ENCODE measurements at regions not wholly inside any gene's neighbourhood (a gene's known extent, or its start where the extent isn't known, plus 50 kb on each side); places are given as distances from the start of the nearest gene placed in this dataset.

GRCh38 chrX:10360116-10360515 lies 203.3 kb downstream of the CLCN4 start:
- H3K9me3 ChIP-seq: no peaks in the 10 kb centered on the region
- H3K4me3 ChIP-seq: no peak overlapping the region
- WGBS, 5 donors: 52 to 95% (median 65%) methylated on average over 2 to 5 of the region's 5 CpGs
- no peaks in the 10 kb centered on the region for H3K27me3 ChIP-seq (replicated peaks in 1 of 7)
- no peak overlapping the region for H3K27ac ChIP-seq
- H3K4me1 ChIP-seq: no peaks in the 10 kb centered on the region
- H3K36me3 ChIP-seq: no peaks in the 10 kb centered on the region
- DNase-seq: no peak
- intact Hi-C loops (cut with DNase I; ENCODE audit: low total_unique reads): no loop called here
- TF ChIP-seq CTCF (IDR thresholded peaks at IDR 0.05 in 8 of 11, conservative IDR thresholded peaks at IDR 0.05 in 3 of 11) (no peak), POLR2A (IDR thresholded peaks at IDR 0.05) (no peak), POLR2AphosphoS5 (IDR thresholded peaks at IDR 0.05) (no peak)

DNA sequence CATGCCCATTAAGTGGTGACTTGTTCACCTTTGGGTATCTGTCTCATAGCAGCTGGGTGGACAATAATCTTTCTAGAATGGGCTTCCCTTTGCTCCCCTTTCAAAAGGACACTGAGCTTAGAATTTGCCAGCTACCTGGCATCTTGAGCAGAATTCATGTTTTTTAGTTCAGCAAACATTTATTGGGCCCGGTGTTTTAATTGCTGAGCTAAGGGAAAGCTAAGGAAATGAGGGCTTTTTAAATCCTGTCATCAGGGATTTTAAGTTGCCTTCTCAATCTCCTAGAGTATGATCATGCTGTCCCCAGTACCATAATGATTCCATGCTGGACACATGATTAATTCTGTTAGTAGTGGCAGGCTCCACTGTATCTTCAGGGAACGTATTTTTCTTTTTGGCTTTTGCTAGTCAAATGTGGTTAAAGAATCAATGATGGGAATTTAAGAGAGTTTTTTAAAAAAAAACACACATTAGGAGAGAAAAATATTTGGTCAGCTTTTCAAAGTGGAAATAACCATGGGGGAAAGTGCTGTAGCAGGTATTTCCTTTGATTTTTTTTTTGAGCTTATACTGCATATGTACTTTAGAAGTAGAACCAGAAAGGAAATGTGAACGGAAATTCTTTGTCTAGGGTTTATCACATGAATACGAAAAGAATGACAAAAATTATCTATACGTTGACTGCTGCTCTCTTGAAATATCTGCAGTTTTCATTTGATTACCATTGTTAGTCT lies 208.9 kb downstream of the CLCN4 start:
- H3K27me3 ChIP-seq (replicated peaks in 1 of 7): no peaks in the 10 kb centered on the region
- intact Hi-C loops (cut with DNase I; ENCODE audit: low total_unique reads): no loop called here
- TF ChIP-seq POLR2AphosphoS5 (IDR thresholded peaks at IDR 0.05): no peak
- TF ChIP-seq POLR2A (IDR thresholded peaks at IDR 0.05): no peak
- TF ChIP-seq CTCF (IDR thresholded peaks at IDR 0.05 in 8 of 11, conservative IDR thresholded peaks at IDR 0.05 in 3 of 11): no peak
- peaks cover 0 to 15% (median 0%) of the 10 kb centered on the region in 8 donors for H3K9me3 ChIP-seq
- H3K4me1 ChIP-seq: no peaks in the 10 kb centered on the region
- no peak overlapping the region for H3K4me3 ChIP-seq
- no peaks in the 10 kb centered on the region for H3K36me3 ChIP-seq
- no peak overlapping the region for H3K27ac ChIP-seq
- DNase-seq: no peak
- 59 to 79% (median 70%) methylated on average over 5 of the region's 5 CpGs for WGBS, 5 donors

DNA sequence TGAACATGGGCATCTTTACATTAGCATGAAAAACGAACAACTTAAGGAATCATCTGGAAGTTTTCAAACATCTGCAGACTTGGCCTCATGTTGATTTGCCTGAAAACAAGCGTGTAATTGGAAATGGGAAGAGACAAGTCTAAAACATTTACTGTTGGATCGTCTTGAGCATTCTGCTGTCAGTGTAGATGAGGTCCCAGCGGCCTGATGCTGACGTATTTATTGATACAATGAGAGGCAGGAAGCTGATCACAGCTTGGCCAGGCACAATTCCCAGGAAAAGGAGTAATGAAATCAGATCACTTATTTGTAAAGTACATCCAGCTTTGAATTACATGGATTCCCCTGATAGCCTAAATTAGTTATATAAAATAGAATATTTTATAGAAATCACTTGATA lies 210.6 kb downstream of the CLCN4 start:
- no peak for DNase-seq
- Histone ChIP-seq H3K4me3 (no peak overlapping the region), H3K36me3 (no peaks in the 10 kb centered on the region), H3K27me3 (replicated peaks in 1 of 7) (no peaks in the 10 kb centered on the region), H3K4me1 (no peaks in the 10 kb centered on the region), H3K9me3 (peaks cover 0 to 15% (median 0%) of the 10 kb centered on the region in 8 donors), H3K27ac (no peak overlapping the region)
- intact Hi-C loops (cut with DNase I; ENCODE audit: low total_unique reads): no loop called here
- TF ChIP-seq POLR2A (IDR thresholded peaks at IDR 0.05) (no peak), POLR2AphosphoS5 (IDR thresholded peaks at IDR 0.05) (no peak)
- 63 to 90% (median 82%) methylated on average over 5 of the region's 5 CpGs for WGBS, 5 donors

DNA sequence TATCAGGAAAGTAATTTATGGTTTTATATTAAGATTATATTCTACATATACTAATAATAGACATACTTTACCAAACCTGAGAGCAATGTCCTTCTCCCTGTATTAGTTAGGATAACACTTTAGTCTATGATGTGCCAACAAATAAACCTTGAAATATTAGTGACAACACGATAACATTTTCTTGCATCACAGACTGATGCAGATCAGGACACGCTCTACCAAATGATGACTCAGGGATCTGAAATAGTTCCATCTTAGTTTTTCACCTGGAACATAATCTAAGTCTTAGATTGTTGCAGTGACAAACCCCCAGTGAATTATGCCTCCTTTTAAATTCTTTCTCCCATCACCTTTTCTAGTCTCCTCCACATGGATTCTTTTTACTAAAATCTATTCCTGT lies 214.2 kb downstream of the CLCN4 start:
- Histone ChIP-seq H3K4me3 (no peak overlapping the region), H3K36me3 (no peaks in the 10 kb centered on the region), H3K9me3 (peaks cover 0 to 23% (median under 1%) of the 10 kb centered on the region in 8 donors), H3K27ac (no peak overlapping the region), H3K27me3 (replicated peaks in 1 of 7) (no peaks in the 10 kb centered on the region), H3K4me1 (no peaks in the 10 kb centered on the region)
- TF ChIP-seq CTCF (IDR thresholded peaks at IDR 0.05 in 8 of 11, conservative IDR thresholded peaks at IDR 0.05 in 3 of 11) (no peak), POLR2A (IDR thresholded peaks at IDR 0.05) (no peak), POLR2AphosphoS5 (IDR thresholded peaks at IDR 0.05) (no peak)
- no peak for DNase-seq
- intact Hi-C loops (cut with DNase I; ENCODE audit: low total_unique reads): no loop called here
- WGBS, 5 donors: 70 to 92% (median 85%) methylated on average over 2 of the region's 2 CpGs

Data from spleen (tissue), 11 donors.